ENCODE measurements at regions not wholly inside any gene's neighbourhood (a gene's known extent, or its start where the extent isn't known, plus 50 kb on each side); places are given as distances from the start of the nearest gene placed in this dataset.

- Histone ChIP-seq H3K27me3 (replicated peaks; ENCODE audit: insufficient read depth) (no peaks in the 10 kb centered on the region), H3K4me3 (no peak overlapping the region), H3K4me1 (ENCODE audit: control insufficient read depth in 1 of 2, low read depth in 2 of 2) (no peaks in the 10 kb centered on the region), H3K27ac (no peak overlapping the region), H3K36me3 (no peaks in the 10 kb centered on the region), H3K9me3 (no peaks in the 10 kb centered on the region)
- no peak for TF ChIP-seq CTCF (IDR thresholded peaks at IDR 0.05)
- ATAC-seq (ENCODE audit: insufficient number of reproducible peaks, low FRiP score, low read depth): no peak
- DNase-seq (ENCODE audit: low spot score): no peak
Observed at GRCh38 chr4:65139998-65140397, 530.3 kb downstream of the EPHA5 start.

DNA sequence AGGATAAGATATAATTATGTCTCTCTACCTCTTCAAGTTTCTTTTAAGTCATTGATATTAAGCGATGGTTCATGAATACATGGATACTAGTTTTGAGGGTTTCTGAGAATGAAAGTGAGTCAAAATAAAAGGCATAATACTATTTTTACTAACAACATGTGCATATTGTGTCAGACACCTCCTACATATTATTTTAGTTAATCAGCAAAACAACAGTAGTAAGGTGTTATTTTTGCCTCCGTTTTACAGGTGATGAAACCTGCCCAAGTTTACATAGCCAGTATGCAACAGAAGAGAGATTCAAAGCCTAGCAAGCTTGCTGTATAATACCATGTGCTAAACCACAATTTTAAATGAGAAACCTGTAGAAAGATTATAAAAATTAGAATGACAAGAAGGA, 544.1 kb downstream of the EPHA5 start:
- Histone ChIP-seq H3K4me1 (ENCODE audit: control insufficient read depth in 1 of 2, low read depth in 2 of 2) (no peaks in the 10 kb centered on the region), H3K27ac (no peak overlapping the region), H3K27me3 (replicated peaks; ENCODE audit: insufficient read depth) (no peaks in the 10 kb centered on the region), H3K36me3 (no peaks in the 10 kb centered on the region), H3K4me3 (no peak overlapping the region), H3K9me3 (no peaks in the 10 kb centered on the region)
- TF ChIP-seq CTCF (IDR thresholded peaks at IDR 0.05): no peak
- ATAC-seq (ENCODE audit: insufficient number of reproducible peaks, low FRiP score, low read depth) (no peak), DNase-seq (ENCODE audit: low spot score) (no peak)

GRCh38 chr4:65120287-65120686, 550.0 kb downstream of the EPHA5 start:
- Histone ChIP-seq H3K36me3 (no peaks in the 10 kb centered on the region), H3K4me1 (ENCODE audit: control insufficient read depth in 1 of 2, low read depth in 2 of 2) (no peaks in the 10 kb centered on the region), H3K9me3 (no peaks in the 10 kb centered on the region), H3K4me3 (no peak overlapping the region), H3K27me3 (replicated peaks; ENCODE audit: insufficient read depth) (no peaks in the 10 kb centered on the region), H3K27ac (no peak overlapping the region)
- TF ChIP-seq CTCF (IDR thresholded peaks at IDR 0.05): no peak
- DNase-seq (ENCODE audit: low spot score) (no peak), ATAC-seq (ENCODE audit: insufficient number of reproducible peaks, low FRiP score, low read depth) (no peak)

DNA sequence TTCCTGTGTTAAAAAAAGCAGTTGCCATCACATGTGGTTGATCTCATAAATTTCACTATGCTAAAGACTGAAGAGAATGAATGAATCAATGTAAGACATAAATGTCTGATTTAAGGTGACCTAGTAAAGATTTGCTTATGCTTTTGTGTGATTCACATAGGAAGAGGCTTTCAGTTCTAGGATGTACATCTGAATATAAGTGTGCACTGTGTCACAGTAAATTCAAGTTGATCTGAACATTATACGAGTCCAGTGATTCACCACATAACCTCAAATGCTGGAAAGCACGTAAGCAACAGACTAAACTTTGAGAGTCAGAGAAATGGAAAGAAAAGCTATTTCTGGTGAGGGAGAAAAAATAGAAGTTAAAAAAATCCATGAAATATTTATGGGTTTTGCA, 567.9 kb downstream of the EPHA5 start:
- ATAC-seq (ENCODE audit: insufficient number of reproducible peaks, low FRiP score, low read depth) (no peak), DNase-seq (ENCODE audit: low spot score) (no peak)
- Histone ChIP-seq H3K4me3 (no peak overlapping the region), H3K27ac (no peak overlapping the region), H3K9me3 (no peaks in the 10 kb centered on the region), H3K4me1 (ENCODE audit: control insufficient read depth in 1 of 2, low read depth in 2 of 2) (no peaks in the 10 kb centered on the region), H3K36me3 (no peaks in the 10 kb centered on the region), H3K27me3 (replicated peaks; ENCODE audit: insufficient read depth) (no peaks in the 10 kb centered on the region)
- no peak for TF ChIP-seq CTCF (IDR thresholded peaks at IDR 0.05)

- DNase-seq (ENCODE audit: low spot score): no peak
- ATAC-seq (ENCODE audit: insufficient number of reproducible peaks, low FRiP score, low read depth): no peak
- H3K9me3 ChIP-seq: no peaks in the 10 kb centered on the region
- H3K36me3 ChIP-seq: no peaks in the 10 kb centered on the region
- H3K4me3 ChIP-seq: no peak overlapping the region
- H3K4me1 ChIP-seq (ENCODE audit: control insufficient read depth in 1 of 2, low read depth in 2 of 2): no peaks in the 10 kb centered on the region
- H3K27ac ChIP-seq: no peak overlapping the region
- no peak for TF ChIP-seq CTCF (IDR thresholded peaks at IDR 0.05)
- no peaks in the 10 kb centered on the region for H3K27me3 ChIP-seq (replicated peaks; ENCODE audit: insufficient read depth)
Observed at GRCh38 chr4:65096630-65097029, 573.7 kb downstream of the EPHA5 start.

Measured in thoracic aorta (tissue), 2 donors.